GM19035 (cell line): ENCODE measurements at regions not wholly inside any gene's neighbourhood (a gene's known extent, or its start where the extent isn't known, plus 50 kb on each side); places are given as distances from the start of the nearest gene placed in this dataset.

Experiments
- ATAC-seq: cut with Tn5 transposase; IDR thresholded peaks from one replicate; pipeline ENCODE4 v1.9.1; 2021; ENCODE audit not compliant: unreplicated experiment

- no peak for ATAC-seq
Observed at GRCh38 chr9:17846948-17847655, 268.2 kb downstream of the SH3GL2 start.

GRCh38 chr9:17847908-17848307 is 269.0 kb downstream of the SH3GL2 start:
- no peak for ATAC-seq

- ATAC-seq = no peak
Observed at GRCh38 chr9:17852108-17852507, 273.2 kb downstream of the SH3GL2 start.

- ATAC-seq = no peak
Observed at GRCh38 chr9:17854487-17854886, 275.6 kb downstream of the SH3GL2 start.

- no peak for ATAC-seq
Observed at GRCh38 chr9:17856995-17857394, 278.1 kb downstream of the SH3GL2 start.

GRCh38 chr9:17859228-17859627 is 280.4 kb downstream of the SH3GL2 start:
- no peak for ATAC-seq

- no peak for ATAC-seq
Observed at GRCh38 chr9:17859987-17860386, 281.1 kb downstream of the SH3GL2 start.

GRCh38 chr9:17862101-17862500 is 283.2 kb downstream of the SH3GL2 start:
- no peak for ATAC-seq

GRCh38 chr9:17862629-17863028 is 283.8 kb downstream of the SH3GL2 start:
- ATAC-seq = no peak

GRCh38 chr9:17863213-17863883 is 284.5 kb downstream of the SH3GL2 start:
- peak; percentile 87 for ATAC-seq

- ATAC-seq = peak; percentile 3
Observed at GRCh38 chr9:17863924-17864323, 285.1 kb downstream of the SH3GL2 start.

GRCh38 chr9:17864951-17865350 is 286.1 kb downstream of the SH3GL2 start:
- ATAC-seq = no peak

GRCh38 chr9:17865881-17866280 is 287.0 kb downstream of the SH3GL2 start:
- no peak for ATAC-seq

- no peak for ATAC-seq
Observed at GRCh38 chr9:17870722-17871121, 291.9 kb downstream of the SH3GL2 start.

GRCh38 chr9:17871213-17871890 is 292.5 kb downstream of the SH3GL2 start:
- ATAC-seq = no peak

- no peak for ATAC-seq
Observed at GRCh38 chr9:17875886-17876285, 297.0 kb downstream of the SH3GL2 start.

GRCh38 chr9:17876687-17877086 is 297.8 kb downstream of the SH3GL2 start:
- ATAC-seq = no peak

GRCh38 chr9:17878810-17879370 is 300.0 kb downstream of the SH3GL2 start:
- no peak for ATAC-seq

GRCh38 chr9:17881371-17881770 is 302.5 kb downstream of the SH3GL2 start:
- no peak for ATAC-seq

- ATAC-seq = no peak
Observed at GRCh38 chr9:17882688-17883594, 304.1 kb downstream of the SH3GL2 start.

- no peak for ATAC-seq
Observed at GRCh38 chr9:17888066-17888465, 309.2 kb downstream of the SH3GL2 start.
